ENCODE measurements at regions not wholly inside any gene's neighbourhood (a gene's known extent, or its start where the extent isn't known, plus 50 kb on each side); places are given as distances from the start of the nearest gene placed in this dataset.

GRCh38 chr2:155675920-155676319, 656.6 kb downstream of the NR4A2 start:
- TF ChIP-seq CTCF (conservative IDR thresholded peaks at IDR 0.05; ENCODE audit: low read length), result no peak
- TF ChIP-seq EZH2phosphoT487 (IDR thresholded peaks at IDR 0.05; ENCODE audit: borderline replicate concordance, low read depth, low read length), result no peak
